IMR-90 (cell line): ENCODE measurements at regions not wholly inside any gene's neighbourhood (a gene's known extent, or its start where the extent isn't known, plus 50 kb on each side); places are given as distances from the start of the nearest gene placed in this dataset.

Source experiments
- ATAC-seq: fragments of 200-7000 bp; cut with Tn5 transposase; 2 replicates; pipeline ENCODE4 v1.9.1; 2020; ENCODE audit warnings: low read depth, mild to moderate bottlenecking, moderate library complexity
- BruUV-seq: library from RNA; stranded (reverse); fragments of 400-500 nt; replicated peaks from 2 replicates; lab custom pipeline; 2021; lab: Mats Ljungman, UMichigan
- CTCF ChIA-PET: fragments of 300-600 bp; formaldehyde crosslinking; extraction: SDS; loops from one replicate; lab custom pipeline; 2021; ENCODE audit warnings: antibody characterized with exemption; lab: Yijun Ruan, JAX
- POLR2A ChIA-PET: fragments of 300-600 bp; sonication (Branson Sonifier 250); formaldehyde crosslinking; loops from one replicate; lab custom pipeline; 2022; ENCODE audit warnings: antibody characterized with exemption; ENCODE audit not compliant: unreplicated experiment; lab: Charles Lee
- DNase-seq: peaks from one replicate; pipeline ENCODE4 v3.0.0; 2013
- H2AFZ ChIP-seq: replicated peaks from 2 replicates; pipeline ENCODE3; 2013; ENCODE audit warnings: low read length, mild to moderate bottlenecking; ENCODE audit not compliant: poor library complexity
- H2AK5ac ChIP-seq: 2 replicates; pipeline ENCODE4 v1.6.1; 2013; ENCODE audit warnings: low read depth, low read length, inconsistent platforms
- H2AK9ac ChIP-seq: replicated peaks from 2 replicates; pipeline ENCODE3; 2013; ENCODE audit warnings: mild to moderate bottlenecking, low read depth, low read length, moderate library complexity; ENCODE audit not compliant: poor library complexity
- H2BK120ac ChIP-seq: 2 replicates; pipeline ENCODE4 v1.6.1; 2013; ENCODE audit warnings: low read depth, low read length, inconsistent platforms
- H2BK15ac ChIP-seq: 3 replicates; pipeline ENCODE4 v1.6.1; 2013; ENCODE audit warnings: low read depth, low read length, inconsistent platforms
- H2BK20ac ChIP-seq: 2 replicates; pipeline ENCODE4 v1.6.1; 2013; ENCODE audit warnings: low read depth, mild to moderate bottlenecking, inconsistent platforms, low read length, moderate library complexity
- H2BK5ac ChIP-seq: 2 replicates; pipeline ENCODE4 v1.6.1; 2013; ENCODE audit warnings: mild to moderate bottlenecking, low read depth, low read length, inconsistent platforms; ENCODE audit not compliant: poor library complexity, severe bottlenecking
- H3K14ac ChIP-seq: replicated peaks from 2 replicates; pipeline ENCODE4 v1.6.1; 2013; ENCODE audit warnings: low read depth, low read length, inconsistent platforms
- H3K18ac ChIP-seq: 2 replicates; pipeline ENCODE4 v1.6.1; 2013; ENCODE audit warnings: low read depth, low read length, control low read depth
- H3K23ac ChIP-seq: 2 replicates; pipeline ENCODE4 v1.6.1; 2013; ENCODE audit warnings: low read depth, low read length, inconsistent platforms
- H3K27ac ChIP-seq: 2 replicates; pipeline ENCODE4 v1.5.1; 2013; ENCODE audit warnings: mild to moderate bottlenecking, control low read depth, low read length; ENCODE audit not compliant: insufficient read depth
- H3K27me3 ChIP-seq: 2 replicates; pipeline ENCODE4 v1.6.1; 2013; ENCODE audit warnings: low read length; ENCODE audit not compliant: control insufficient read depth, insufficient read depth
- H3K36me3 ChIP-seq: 2 replicates; pipeline ENCODE4 v1.6.1; 2013; ENCODE audit warnings: low read length, mixed read lengths; ENCODE audit not compliant: control insufficient read depth, insufficient read depth
- H3K4ac ChIP-seq: 2 replicates; pipeline ENCODE4 v1.6.1; 2013; ENCODE audit warnings: low read depth, low read length, inconsistent platforms
- H3K4me1 ChIP-seq: 2 replicates; pipeline ENCODE4 v1.6.1; 2013; ENCODE audit warnings: low read length, mixed read lengths; ENCODE audit not compliant: control insufficient read depth, insufficient read depth
- H3K4me2 ChIP-seq: 2 replicates; pipeline ENCODE4 v1.6.1; 2013; ENCODE audit warnings: low read depth, mild to moderate bottlenecking, control low read depth, low read length, moderate library complexity
- H3K4me3 ChIP-seq: 2 replicates; pipeline ENCODE4 v1.5.1; 2013; ENCODE audit warnings: low read depth, mild to moderate bottlenecking, control low read depth, low read length, moderate library complexity; ENCODE audit not compliant: insufficient read depth
- H3K56ac ChIP-seq: 2 replicates; pipeline ENCODE4 v1.6.1; 2013; ENCODE audit warnings: low read length, inconsistent platforms; ENCODE audit not compliant: insufficient read depth; ENCODE audit errors: extremely low read depth
- H3K79me1 ChIP-seq, 2 experiments: 2 replicates each; pipeline ENCODE4 v1.6.1; 2013; ENCODE audit warnings: low read length in 2 of 2, inconsistent platforms in 1 of 2, low read depth in 1 of 2
- H3K9ac ChIP-seq: 2 replicates; pipeline ENCODE4 v1.6.1; 2013; ENCODE audit warnings: low read depth, low read length, control low read depth
- H3K9me1 ChIP-seq: 2 replicates; pipeline ENCODE4 v1.6.1; 2013; ENCODE audit warnings: low read length, inconsistent platforms; ENCODE audit not compliant: insufficient read depth
- H3K9me3 ChIP-seq: 2 replicates; pipeline ENCODE4 v1.6.1; 2013; ENCODE audit warnings: low read length; ENCODE audit not compliant: control insufficient read depth, insufficient read depth
- H4K20me1 ChIP-seq: 2 replicates; pipeline ENCODE4 v1.6.1; 2013; ENCODE audit warnings: low read length, inconsistent platforms; ENCODE audit not compliant: insufficient read depth
- H4K5ac ChIP-seq: 2 replicates; pipeline ENCODE4 v1.6.1; 2013; ENCODE audit warnings: mild to moderate bottlenecking, low read depth, low read length, control low read depth
- H4K8ac ChIP-seq, 2 experiments: 2 replicates each; pipeline ENCODE4 v1.6.1; 2013; ENCODE audit warnings: low read depth in 2 of 2, low read length in 2 of 2, control low read depth in 1 of 2, inconsistent platforms in 1 of 2
- H4K91ac ChIP-seq: 2 replicates; pipeline ENCODE4 v1.6.1; 2013; ENCODE audit warnings: low read depth, low read length, inconsistent platforms; ENCODE audit not compliant: insufficient read depth
- CEBPB ChIP-seq: IDR thresholded peaks from 2 replicates; pipeline ENCODE4 v1.6.1; 2012; ENCODE audit warnings: low read depth, low read length, improper control_type of control experiment
- CHD1 ChIP-seq: IDR thresholded peaks from 2 replicates; pipeline ENCODE4 v1.6.1; 2012; ENCODE audit warnings: low read depth, low read length, improper control_type of control experiment
- MAFK ChIP-seq: IDR thresholded peaks from 2 replicates; pipeline ENCODE4 v1.6.1; 2012; ENCODE audit warnings: low read depth, low read length, improper control_type of control experiment
- MAZ ChIP-seq: IDR thresholded peaks from 2 replicates; pipeline ENCODE4 v1.6.1; 2012; ENCODE audit warnings: low read depth, mild to moderate bottlenecking, low read length, improper control_type of control experiment, moderate library complexity, borderline replicate concordance
- NFE2L2 ChIP-seq: fragments of 150-350 bp; IDR thresholded peaks from 2 replicates; pipeline ENCODE4 v1.6.1; 2016; ENCODE audit warnings: low read depth, mild to moderate bottlenecking, low read length
- POLR2A ChIP-seq: IDR thresholded peaks from 2 replicates; pipeline ENCODE4 v1.6.1; 2012; ENCODE audit warnings: mild to moderate bottlenecking, low read depth, low read length
- RAD21 ChIP-seq: IDR thresholded peaks from 2 replicates; pipeline ENCODE4 v1.6.1; 2012; ENCODE audit warnings: low read length, improper control_type of control experiment
- RCOR1 ChIP-seq: IDR thresholded peaks from 2 replicates; pipeline ENCODE4 v1.6.1; 2012; ENCODE audit warnings: mild to moderate bottlenecking, low read length, improper control_type of control experiment; ENCODE audit not compliant: insufficient replicate concordance
- WGBS, 2 experiments: methylation state at CpG; one replicate each; pipeline versions ENCODE4 v1.1.5 to v1.1.7; 2013; ENCODE audit warnings: missing lambda C conversion rate in 2 of 2; ENCODE audit not compliant: insufficient read length in 1 of 2; ENCODE audit errors: extremely low coverage in 2 of 2; 5-methylcytosine and 5-hydroxymethylcytosine counted together
- dilution Hi-C: fragments of 300-500 bp; cut with HindIII; formaldehyde crosslinking; loops from one replicate; pipeline ENCODE4 v1.14.3; 2018; ENCODE audit warnings: low sequenced_read_pairs; ENCODE audit not compliant: unreplicated experiment
- in situ Hi-C: fragments of 300-500 bp; cut with MboI; formaldehyde crosslinking; loops from 3 replicates; pipeline ENCODE4 v1.14.3; 2019; ENCODE audit warnings: low sequenced_read_pairs, inconsistent platforms, mixed read lengths
- intact Hi-C: fragments of 100-400 bp; cut with micrococcal nuclease; formaldehyde crosslinking; loops from 2 replicates; pipeline ENCODE4 v1.10.0; 2022
- TF ChIP-seq, protein P1 (sequence below): conservative IDR thresholded peaks from 2 replicates; pipeline ENCODE4 v1.5.1; 2012; ENCODE audit warnings: mild to moderate bottlenecking, low read depth, low read length, improper control_type of control experiment

DNA sequence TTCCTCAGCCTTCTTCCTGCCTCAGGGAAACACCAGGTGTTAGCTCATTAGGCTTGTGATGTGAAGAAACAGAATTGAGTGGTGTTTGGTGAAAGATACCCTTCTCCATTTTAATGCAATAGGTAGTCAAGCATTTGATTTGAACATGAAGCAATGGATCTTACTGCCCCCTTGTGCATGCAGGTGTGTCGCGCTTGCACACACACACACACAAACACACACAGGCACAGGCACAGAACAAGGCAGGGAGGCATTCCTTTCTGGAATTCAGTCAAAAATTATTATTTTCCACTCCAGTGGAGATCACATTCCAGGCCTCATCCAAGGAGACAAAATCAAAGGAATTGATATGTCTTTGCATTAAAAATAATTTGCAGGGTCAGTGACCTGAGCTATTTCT lies 667.0 kb upstream of the MARCKS start:
- TF ChIP-seq CEBPB, result no peak
- no peak for TF ChIP-seq RCOR1
- no peak for TF ChIP-seq MAFK
- no peak for TF ChIP-seq CHD1
- TF ChIP-seq RAD21, result no peak
- TF ChIP-seq NFE2L2, result no peak
- no peak for TF ChIP-seq MAZ
- TF ChIP-seq, protein P1, sequence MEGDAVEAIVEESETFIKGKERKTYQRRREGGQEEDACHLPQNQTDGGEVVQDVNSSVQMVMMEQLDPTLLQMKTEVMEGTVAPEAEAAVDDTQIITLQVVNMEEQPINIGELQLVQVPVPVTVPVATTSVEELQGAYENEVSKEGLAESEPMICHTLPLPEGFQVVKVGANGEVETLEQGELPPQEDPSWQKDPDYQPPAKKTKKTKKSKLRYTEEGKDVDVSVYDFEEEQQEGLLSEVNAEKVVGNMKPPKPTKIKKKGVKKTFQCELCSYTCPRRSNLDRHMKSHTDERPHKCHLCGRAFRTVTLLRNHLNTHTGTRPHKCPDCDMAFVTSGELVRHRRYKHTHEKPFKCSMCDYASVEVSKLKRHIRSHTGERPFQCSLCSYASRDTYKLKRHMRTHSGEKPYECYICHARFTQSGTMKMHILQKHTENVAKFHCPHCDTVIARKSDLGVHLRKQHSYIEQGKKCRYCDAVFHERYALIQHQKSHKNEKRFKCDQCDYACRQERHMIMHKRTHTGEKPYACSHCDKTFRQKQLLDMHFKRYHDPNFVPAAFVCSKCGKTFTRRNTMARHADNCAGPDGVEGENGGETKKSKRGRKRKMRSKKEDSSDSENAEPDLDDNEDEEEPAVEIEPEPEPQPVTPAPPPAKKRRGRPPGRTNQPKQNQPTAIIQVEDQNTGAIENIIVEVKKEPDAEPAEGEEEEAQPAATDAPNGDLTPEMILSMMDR, result no peak
- no peak for TF ChIP-seq POLR2A
- no peak overlapping the region for H3K18ac ChIP-seq
- H3K23ac ChIP-seq, result no peak overlapping the region
- no peaks in the 10 kb centered on the region for H3K36me3 ChIP-seq
- CTCF ChIA-PET, result interaction anchor here (0.6 kb wide), 1 partner anchor 18 kb away, joined by 3 read pairs; no protein-coding TSS in a partner anchor
- POLR2A ChIA-PET, result no interaction called here
- H4K91ac ChIP-seq, result no peak overlapping the region
- no peak overlapping the region for H3K4me3 ChIP-seq
- dilution Hi-C loops, result no loop called here
- in situ Hi-C loops, result no loop called here
- H2AK5ac ChIP-seq, result no peak overlapping the region
- H3K14ac ChIP-seq, result 0 out of 2 replicates have a peak overlapping the region, but pooled peaks have one; percentile 37
- H2BK5ac ChIP-seq, result no peak overlapping the region
- H2BK20ac ChIP-seq, result no peak overlapping the region
- H4K20me1 ChIP-seq, result no peaks in the 10 kb centered on the region
- H2AK9ac ChIP-seq, result no peak overlapping the region
- WGBS, 2 experiments, result no CpG with 5 or more reads among the region's 2 CpGs
- no peak overlapping the region for H3K27ac ChIP-seq
- ATAC-seq (no peak), DNase-seq (no peak)
- H4K5ac ChIP-seq, result no peak overlapping the region
- no peak overlapping the region for H2BK15ac ChIP-seq
- intact Hi-C loops, result loop anchor here (5.0 kb wide), 1 partner anchor 102 kb away; no protein-coding TSS in a partner anchor
- H3K4me1 ChIP-seq, result peaks cover 1% of the 10 kb centered on the region; the same call in 1 of the 2 replicates
- no peak overlapping the region for H4K8ac ChIP-seq
- no peaks in the 10 kb centered on the region; the same call in 1 of the 2 replicates for H3K9me1 ChIP-seq
- no TSS peak for BruUV-seq
- no peak overlapping the region for H2BK120ac ChIP-seq
- H3K9ac ChIP-seq, result no peak overlapping the region
- H3K27me3 ChIP-seq, result no peaks in the 10 kb centered on the region
- H3K79me1 ChIP-seq, result no peaks in the 10 kb centered on the region
- peak overlapping the region; percentile 21 for H3K4ac ChIP-seq
- no peaks in the 10 kb centered on the region for H3K9me3 ChIP-seq
- no peak overlapping the region for H2AFZ ChIP-seq
- no peak overlapping the region for H3K4me2 ChIP-seq
- H3K56ac ChIP-seq, result no peak overlapping the region
